CD4-positive, CD25-positive, alpha-beta regulatory T cell (primary cell): ENCODE measurements at regions not wholly inside any gene's neighbourhood (a gene's known extent, or its start where the extent isn't known, plus 50 kb on each side); places are given as distances from the start of the nearest gene placed in this dataset.

Experiments used
- ATAC-seq, 2 donors: fragments of 150-1000 bp; cut with Tn5 transposase; one replicate each; pipeline ENCODE4 v1.10.0; 2021; ENCODE audit warnings: low read depth in 2 of 2, moderate number of reproducible peaks in 2 of 2, moderate library complexity in 1 of 2
- DNase-seq, 3 donors: peaks; one replicate each; pipeline versions ENCODE4 v3.0.0 to v3.0.0-alpha.2; 2012 to 2022; ENCODE audit warnings: mixed read lengths in 1 of 3
- H3K27ac ChIP-seq: one replicate; pipeline ENCODE4 v1.7.0; 2013; ENCODE audit warnings: mild to moderate bottlenecking, low read length; ENCODE audit not compliant: insufficient read depth, poor library complexity, severe bottlenecking
- H3K27me3 ChIP-seq: one replicate; pipeline ENCODE4 v1.7.0; 2013; ENCODE audit warnings: low read length; ENCODE audit not compliant: control insufficient read depth, insufficient read depth
- H3K36me3 ChIP-seq: one replicate; pipeline ENCODE4 v1.7.0; 2013; ENCODE audit warnings: mild to moderate bottlenecking, low read length, moderate library complexity; ENCODE audit not compliant: control insufficient read depth, insufficient read depth
- H3K4me1 ChIP-seq: 2 replicates; pipeline ENCODE4 v1.7.0; 2013; ENCODE audit warnings: mild to moderate bottlenecking, low read length; ENCODE audit not compliant: insufficient read depth, control insufficient read depth, poor library complexity, severe bottlenecking
- H3K4me3 ChIP-seq: one replicate; pipeline ENCODE4 v1.7.0; 2013; ENCODE audit warnings: low read depth, mild to moderate bottlenecking, low read length, moderate library complexity
- H3K9me3 ChIP-seq, 2 experiments: 1 replicate in 1 of 2; 2 replicates in 1 of 2; pipeline ENCODE4 v1.7.0; 2013; ENCODE audit warnings: low read length in 2 of 2, mild to moderate bottlenecking in 1 of 2, moderate library complexity in 1 of 2; ENCODE audit not compliant: control insufficient read depth in 2 of 2
- H3K27ac Mint-ChIP-seq, 3 donors: one replicate each; pipeline ENCODE4 v1.8.0; 2020 to 2022; ENCODE audit warnings: mild to moderate bottlenecking in 3 of 3, mixed read lengths in 3 of 3, moderate library complexity in 2 of 3
- H3K27me3 Mint-ChIP-seq: one replicate; pipeline ENCODE4 v1.8.0; 2022; ENCODE audit warnings: mild to moderate bottlenecking, mixed read lengths
- H3K36me3 Mint-ChIP-seq: one replicate; pipeline ENCODE4 v1.8.0; 2020; ENCODE audit warnings: mixed read lengths
- H3K4me1 Mint-ChIP-seq, 4 donors: one replicate each; pipeline ENCODE4 v1.8.0; 2020 to 2022; ENCODE audit warnings: mixed read lengths in 4 of 4, mild to moderate bottlenecking in 1 of 4
- H3K4me3 Mint-ChIP-seq, 4 donors: one replicate each; pipeline ENCODE4 v1.8.0; 2020 to 2022; ENCODE audit warnings: mild to moderate bottlenecking in 4 of 4, mixed read lengths in 4 of 4, moderate library complexity in 3 of 4
- H3K9me3 Mint-ChIP-seq, 7 donors: one replicate each; pipeline ENCODE4 v1.8.0; 2020 to 2022; ENCODE audit warnings: mixed read lengths in 7 of 7, mild to moderate bottlenecking in 3 of 7, moderate library complexity in 2 of 7

DNA sequence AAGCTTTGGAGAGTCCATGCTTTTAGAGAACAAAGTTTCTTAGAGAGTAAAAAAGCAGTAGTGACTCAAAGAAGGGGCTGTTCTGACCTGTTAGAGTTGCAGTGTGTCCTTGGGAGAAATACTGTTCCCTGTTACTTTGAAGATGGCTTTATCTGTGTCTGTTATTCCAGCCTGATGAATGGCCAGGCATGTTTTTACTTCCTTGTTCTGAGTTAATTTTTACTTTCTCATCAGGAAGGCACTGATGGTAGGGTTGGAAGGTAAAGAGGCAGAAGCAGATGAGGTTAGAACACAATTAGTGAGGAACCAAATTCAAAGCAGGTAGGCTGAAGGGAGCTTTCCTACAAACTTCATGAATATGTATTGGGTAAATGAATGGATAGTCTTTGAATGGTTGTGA, 138.5 kb upstream of the PRKCQ start:
- Histone ChIP-seq H3K27ac (no peak overlapping the region), H3K9me3 (no peaks in the 10 kb centered on the region), H3K4me1 (peaks cover 4% of the 10 kb centered on the region), H3K36me3 (no peaks in the 10 kb centered on the region), H3K27me3 (peaks cover 18% of the 10 kb centered on the region), H3K4me3 (no peak overlapping the region)
- ATAC-seq (no peak), DNase-seq (no peak)
- Mint-ChIP-seq H3K27ac (no peak overlapping the region), H3K4me1 (peaks cover 3 to 6% (median 5%) of the 10 kb centered on the region in 4 donors), H3K27me3 (peaks cover 53% of the 10 kb centered on the region), H3K36me3 (no peaks in the 10 kb centered on the region), H3K9me3 (peaks cover 0 to 2% (median 0%) of the 10 kb centered on the region in 7 donors), H3K4me3 (no peak overlapping the region)

DNA sequence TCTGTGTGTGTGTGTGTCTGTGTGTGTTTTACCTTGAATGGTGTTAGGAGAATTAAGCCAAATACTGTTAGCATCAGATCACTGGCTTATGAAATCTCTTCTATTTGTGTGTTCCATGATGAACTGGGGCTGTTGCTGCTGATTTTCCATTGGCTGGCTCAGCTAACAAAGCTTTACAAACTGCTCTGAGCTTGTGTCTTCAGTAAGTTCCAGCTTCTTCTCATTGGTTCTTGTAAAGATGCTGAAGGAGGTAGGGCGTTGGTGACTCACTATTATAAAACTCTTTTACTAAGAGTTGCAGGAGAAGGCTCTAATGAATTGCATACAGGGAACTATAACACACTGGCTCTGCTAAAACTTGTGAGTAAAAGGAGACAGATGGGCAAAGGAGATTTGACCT, 136.4 kb upstream of the PRKCQ start:
- H3K27ac ChIP-seq, result no peak overlapping the region
- Mint-ChIP-seq H3K4me1 (peaks cover 5 to 11% (median 6%) of the 10 kb centered on the region in 4 donors), H3K9me3 (no peaks in the 10 kb centered on the region), H3K27me3 (peaks cover 53% of the 10 kb centered on the region), H3K36me3 (no peaks in the 10 kb centered on the region), H3K4me3 (no peak overlapping the region), H3K27ac (no peak overlapping the region)
- ATAC-seq (no peak), DNase-seq (no peak)
- no peaks in the 10 kb centered on the region for H3K9me3 ChIP-seq
- H3K4me3 ChIP-seq, result no peak overlapping the region
- no peaks in the 10 kb centered on the region for H3K36me3 ChIP-seq
- peaks cover 19% of the 10 kb centered on the region for H3K27me3 ChIP-seq
- peaks cover 7% of the 10 kb centered on the region for H3K4me1 ChIP-seq

GRCh38 chr10:6713716-6714115, 133.6 kb upstream of the PRKCQ start:
- Histone ChIP-seq H3K9me3 (no peaks in the 10 kb centered on the region), H3K27me3 (peaks cover 12% of the 10 kb centered on the region), H3K4me1 (peaks cover 7% of the 10 kb centered on the region), H3K36me3 (no peaks in the 10 kb centered on the region), H3K4me3 (no peak overlapping the region), H3K27ac (no peak overlapping the region)
- H3K4me1 Mint-ChIP-seq, result peaks cover 5 to 11% (median 5%) of the 10 kb centered on the region in 4 donors
- peak in 1 of 3 donors; percentile 42 for DNase-seq
- ATAC-seq, result no peak
- no peak overlapping the region for H3K4me3 Mint-ChIP-seq
- H3K27me3 Mint-ChIP-seq, result peaks cover 54% of the 10 kb centered on the region
- H3K36me3 Mint-ChIP-seq, result no peaks in the 10 kb centered on the region
- no peak overlapping the region for H3K27ac Mint-ChIP-seq
- peaks cover 0 to 3% (median 0%) of the 10 kb centered on the region in 7 donors for H3K9me3 Mint-ChIP-seq

DNA sequence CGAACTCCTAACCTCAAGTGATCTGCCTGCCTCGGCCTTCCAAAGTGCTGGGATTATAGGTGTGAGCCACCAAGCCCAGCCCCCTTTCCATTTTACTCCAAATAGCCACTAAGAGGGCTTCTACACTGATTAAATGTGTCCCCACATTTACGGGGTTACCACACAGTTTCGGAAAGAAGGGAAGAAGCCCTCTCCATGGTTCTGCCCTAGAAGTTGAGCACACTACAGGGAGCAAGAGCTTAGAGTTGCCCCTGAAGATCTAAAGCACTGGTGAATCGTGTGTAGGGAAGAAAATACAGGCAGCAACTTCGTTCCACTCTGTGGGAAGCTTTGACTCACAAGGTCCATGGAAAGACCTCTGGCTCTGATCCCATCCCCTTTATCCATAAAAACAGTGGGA, 133.0 kb upstream of the PRKCQ start:
- peaks cover 0 to 3% (median 0%) of the 10 kb centered on the region in 7 donors for H3K9me3 Mint-ChIP-seq
- Histone ChIP-seq H3K27ac (no peak overlapping the region), H3K4me1 (peaks cover 7% of the 10 kb centered on the region), H3K27me3 (peaks cover 14% of the 10 kb centered on the region), H3K9me3 (no peaks in the 10 kb centered on the region), H3K36me3 (no peaks in the 10 kb centered on the region), H3K4me3 (no peak overlapping the region)
- H3K27ac Mint-ChIP-seq, result no peak overlapping the region
- peaks cover 5 to 11% (median 5%) of the 10 kb centered on the region in 4 donors for H3K4me1 Mint-ChIP-seq
- H3K36me3 Mint-ChIP-seq, result no peaks in the 10 kb centered on the region
- no peak overlapping the region for H3K4me3 Mint-ChIP-seq
- ATAC-seq (no peak), DNase-seq (no peak)
- H3K27me3 Mint-ChIP-seq, result peaks cover 56% of the 10 kb centered on the region

DNA sequence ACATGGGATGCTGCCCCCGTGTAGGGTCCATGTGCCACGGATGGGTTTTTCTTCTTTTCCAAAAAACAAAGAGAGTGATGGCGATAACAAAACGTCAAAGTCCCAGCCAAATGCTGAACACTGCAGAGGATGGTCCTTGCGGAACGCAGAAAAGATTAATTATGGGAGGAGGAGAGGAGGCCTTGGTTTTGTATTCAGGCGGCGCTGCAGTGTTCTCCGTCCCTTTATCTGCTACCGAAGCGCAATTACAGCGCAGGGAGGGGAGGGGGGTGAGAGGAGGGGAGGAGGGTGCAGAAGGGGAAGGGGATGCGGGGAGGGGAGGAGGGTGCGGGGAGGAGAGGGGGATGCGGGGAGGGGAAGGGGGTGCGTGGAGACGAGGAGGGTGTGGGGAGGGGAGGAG, 131.8 kb upstream of the PRKCQ start:
- no peak for ATAC-seq
- Histone ChIP-seq H3K9me3 (no peaks in the 10 kb centered on the region), H3K27me3 (peaks cover 22% of the 10 kb centered on the region), H3K4me3 (no peak overlapping the region), H3K36me3 (no peaks in the 10 kb centered on the region), H3K4me1 (peaks cover 7% of the 10 kb centered on the region), H3K27ac (no peak overlapping the region)
- H3K27me3 Mint-ChIP-seq, result peaks cover 57% of the 10 kb centered on the region
- peaks cover 0 to 3% (median 0%) of the 10 kb centered on the region in 7 donors for H3K9me3 Mint-ChIP-seq
- peaks cover 5 to 11% (median 5%) of the 10 kb centered on the region in 4 donors for H3K4me1 Mint-ChIP-seq
- no peaks in the 10 kb centered on the region for H3K36me3 Mint-ChIP-seq
- DNase-seq, result no peak
- no peak overlapping the region for H3K4me3 Mint-ChIP-seq
- no peak overlapping the region for H3K27ac Mint-ChIP-seq

DNA sequence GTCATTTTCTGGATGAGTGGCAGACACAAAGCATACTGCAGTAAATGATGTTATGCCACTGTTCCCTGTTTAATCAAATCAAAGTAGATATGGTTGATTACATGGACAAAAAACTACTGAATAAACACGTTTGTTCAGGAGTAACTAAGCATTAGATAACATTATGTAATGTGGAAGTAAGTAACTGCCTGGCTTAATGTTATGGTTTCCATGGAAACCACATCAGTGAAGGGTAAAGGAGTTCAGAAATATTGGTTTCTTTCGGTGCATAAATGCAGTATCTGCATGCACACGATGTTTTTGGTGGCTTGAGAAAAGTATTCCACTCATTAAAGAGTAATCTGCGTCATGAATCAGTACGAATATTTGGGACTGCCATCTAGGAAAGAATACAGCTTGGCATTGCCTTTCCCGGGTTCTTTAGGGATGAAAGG, 131.3 kb upstream of the PRKCQ start:
- Mint-ChIP-seq H3K4me3 (no peak overlapping the region), H3K27ac (no peak overlapping the region), H3K4me1 (peaks cover 5 to 11% (median 5%) of the 10 kb centered on the region in 4 donors), H3K9me3 (peaks cover 0 to 3% (median 0%) of the 10 kb centered on the region in 7 donors), H3K36me3 (no peaks in the 10 kb centered on the region), H3K27me3 (peaks cover 59% of the 10 kb centered on the region)
- H3K9me3 ChIP-seq, result no peaks in the 10 kb centered on the region
- H3K4me1 ChIP-seq, result peaks cover 7% of the 10 kb centered on the region
- DNase-seq, result no peak
- no peak overlapping the region for H3K4me3 ChIP-seq
- peaks cover 25% of the 10 kb centered on the region for H3K27me3 ChIP-seq
- H3K36me3 ChIP-seq, result no peaks in the 10 kb centered on the region
- no peak overlapping the region for H3K27ac ChIP-seq
- ATAC-seq, result no peak

DNA sequence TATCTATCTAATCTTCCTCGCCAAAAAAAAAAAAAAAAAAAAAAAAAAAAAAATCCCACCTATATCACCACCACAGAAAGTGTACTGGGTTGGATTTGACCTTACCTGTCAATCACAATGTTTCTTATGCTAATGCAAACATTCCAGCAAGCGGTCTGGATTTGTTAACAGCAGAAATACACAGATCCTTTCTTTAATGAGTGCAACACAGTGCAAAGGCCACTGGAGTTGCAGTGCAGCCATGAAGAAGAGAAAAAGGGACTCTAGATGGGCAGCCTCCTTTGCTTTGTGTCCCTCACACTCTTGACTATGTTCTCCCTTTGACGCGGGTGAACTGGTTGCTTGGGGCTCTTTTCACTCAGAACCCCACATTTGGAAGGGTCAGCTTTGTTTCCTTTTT, 127.3 kb upstream of the PRKCQ start:
- no peaks in the 10 kb centered on the region for H3K9me3 ChIP-seq
- H3K4me1 Mint-ChIP-seq, result no peaks in the 10 kb centered on the region
- no peaks in the 10 kb centered on the region for H3K36me3 ChIP-seq
- no peak for DNase-seq
- no peak overlapping the region for H3K27ac Mint-ChIP-seq
- H3K4me3 ChIP-seq, result no peak overlapping the region
- peaks cover 24% of the 10 kb centered on the region for H3K27me3 ChIP-seq
- ATAC-seq, result no peak
- H3K27ac ChIP-seq, result no peak overlapping the region
- peaks cover 54% of the 10 kb centered on the region for H3K27me3 Mint-ChIP-seq
- H3K36me3 Mint-ChIP-seq, result no peaks in the 10 kb centered on the region
- no peak overlapping the region for H3K4me3 Mint-ChIP-seq
- H3K9me3 Mint-ChIP-seq, result peaks cover 0 to 3% (median 0%) of the 10 kb centered on the region in 7 donors
- H3K4me1 ChIP-seq, result no peaks in the 10 kb centered on the region

DNA sequence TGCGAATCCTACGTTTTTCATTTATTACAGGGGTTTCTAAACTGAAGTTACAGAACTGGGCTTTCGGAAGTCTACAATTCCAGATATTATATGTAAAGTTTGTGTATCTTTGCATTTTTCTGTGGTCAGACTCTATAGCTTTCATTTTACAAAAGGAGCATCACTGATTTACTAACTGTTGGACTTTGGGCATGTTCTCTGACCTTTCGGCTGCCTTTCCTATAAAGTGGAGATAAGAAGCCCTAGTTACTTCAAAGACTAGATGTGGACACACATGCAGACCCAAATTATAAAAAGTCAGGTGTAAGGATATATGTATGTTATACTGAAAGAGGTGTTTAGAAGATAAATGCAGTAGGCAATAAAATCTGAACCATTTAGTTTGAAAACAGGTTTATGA, 126.6 kb upstream of the PRKCQ start:
- Histone ChIP-seq H3K4me3 (no peak overlapping the region), H3K27me3 (peaks cover 24% of the 10 kb centered on the region), H3K4me1 (no peaks in the 10 kb centered on the region), H3K9me3 (no peaks in the 10 kb centered on the region), H3K27ac (no peak overlapping the region), H3K36me3 (no peaks in the 10 kb centered on the region)
- Mint-ChIP-seq H3K4me3 (no peak overlapping the region), H3K4me1 (no peaks in the 10 kb centered on the region), H3K27ac (no peak overlapping the region), H3K36me3 (no peaks in the 10 kb centered on the region), H3K27me3 (peaks cover 53% of the 10 kb centered on the region), H3K9me3 (peaks cover 0 to 3% (median 0%) of the 10 kb centered on the region in 7 donors)
- DNase-seq (no peak), ATAC-seq (no peak)
